GM19372 (cell line): ENCODE measurements at regions not wholly inside any gene's neighbourhood (a gene's known extent, or its start where the extent isn't known, plus 50 kb on each side); places are given as distances from the start of the nearest gene placed in this dataset.
"Not testable (repeated sequence)": the region's sequence is repeated elsewhere in the genome, so short reads cannot be mapped to it uniquely, and the experiment has no call there.

ENCODE experiments used
- ATAC-seq: cut with Tn5 transposase; IDR thresholded peaks from one replicate; pipeline ENCODE4 v1.9.1; 2021; ENCODE audit warnings: mild to moderate bottlenecking, low read depth, moderate library complexity; ENCODE audit not compliant: unreplicated experiment

GRCh38 chr1:213571843-213572242 lies 415.9 kb upstream of the PROX1 start:
- ATAC-seq = no peak

- ATAC-seq = no peak
Measured at GRCh38 chr1:213572912-213573647, 414.7 kb upstream of the PROX1 start.

GRCh38 chr1:213573648-213574009 lies 414.1 kb upstream of the PROX1 start:
- no peak for ATAC-seq

- no peak for ATAC-seq
Measured at GRCh38 chr1:213582976-213583567, 404.7 kb upstream of the PROX1 start.

GRCh38 chr1:213584272-213584671 lies 403.5 kb upstream of the PROX1 start:
- ATAC-seq = no peak

GRCh38 chr1:213585402-213585801 lies 402.4 kb upstream of the PROX1 start:
- ATAC-seq = no peak

GRCh38 chr1:213585959-213586586 lies 401.7 kb upstream of the PROX1 start:
- ATAC-seq = no peak

- ATAC-seq = no peak
Measured at GRCh38 chr1:213586587-213586972, 401.2 kb upstream of the PROX1 start.

- ATAC-seq = no peak
Measured at GRCh38 chr1:213596729-213597128, 391.0 kb upstream of the PROX1 start.

- ATAC-seq = no peak
Measured at GRCh38 chr1:213598263-213598662, 389.5 kb upstream of the PROX1 start.

- ATAC-seq = no peak
Measured at GRCh38 chr1:213600879-213601278, 386.9 kb upstream of the PROX1 start.

- not testable (repeated sequence) for ATAC-seq
Measured at GRCh38 chr1:213601705-213602104, 386.1 kb upstream of the PROX1 start.

- no peak for ATAC-seq
Measured at GRCh38 chr1:213602796-213603486, 384.8 kb upstream of the PROX1 start.

GRCh38 chr1:213604477-213604876 lies 383.3 kb upstream of the PROX1 start:
- no peak for ATAC-seq

GRCh38 chr1:213605732-213606131 lies 382.0 kb upstream of the PROX1 start:
- ATAC-seq = no peak

- no peak for ATAC-seq
Measured at GRCh38 chr1:213606252-213606820, 381.4 kb upstream of the PROX1 start.

- ATAC-seq = no peak
Measured at GRCh38 chr1:213613549-213613948, 374.2 kb upstream of the PROX1 start.

- no peak for ATAC-seq
Measured at GRCh38 chr1:213615226-213615916, 372.4 kb upstream of the PROX1 start.

GRCh38 chr1:213617133-213617532 lies 370.6 kb upstream of the PROX1 start:
- ATAC-seq = no peak

- no peak for ATAC-seq
Measured at GRCh38 chr1:213618094-213618493, 369.7 kb upstream of the PROX1 start.
